ENCODE measurements at regions not wholly inside any gene's neighbourhood (a gene's known extent, or its start where the extent isn't known, plus 50 kb on each side); places are given as distances from the start of the nearest gene placed in this dataset.

DNA sequence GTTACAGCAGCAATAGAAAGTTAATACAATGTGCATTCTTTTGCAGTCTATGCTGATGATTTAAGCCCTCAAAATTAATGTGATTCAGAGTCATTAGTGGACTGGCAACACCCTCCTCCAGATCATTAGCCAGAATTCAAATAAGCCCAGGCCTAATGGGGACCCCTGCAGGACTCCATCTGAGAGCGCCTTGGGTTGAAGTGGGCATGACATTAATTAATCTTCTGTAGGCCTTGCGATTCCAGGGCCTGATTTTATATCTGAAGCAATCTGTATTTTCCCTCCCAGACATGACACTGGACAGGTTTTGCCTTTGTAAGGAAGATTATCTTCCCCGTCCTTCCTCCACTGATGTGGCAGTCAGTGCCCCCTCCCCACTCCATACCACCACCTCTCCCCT is 442.9 kb downstream of the FOXO1 start:
- H3K27ac ChIP-seq (ENCODE audit: control insufficient read depth, insufficient read depth): no peak overlapping the region
- in situ Hi-C loops (cut with MboI): no loop called here
- H2AFZ ChIP-seq (ENCODE audit: control insufficient read depth, low read depth, low read length): no peak overlapping the region
- no peaks in the 10 kb centered on the region for H3K79me2 ChIP-seq (ENCODE audit: control insufficient read depth, insufficient read depth, low read length)
- H3K4me3 ChIP-seq: no peak overlapping the region
- RAD21 ChIA-PET (ENCODE audit: unreplicated experiment): no interaction called here
- SMC1A ChIA-PET (ENCODE audit: uncharacterized antibody, unreplicated experiment): no interaction called here
- FAIRE-seq (no peak), DNase-seq (ENCODE audit: low read depth, low spot score) (no peak), ATAC-seq (no peak)
- CTCF ChIA-PET: no interaction called here
- H3K27me3 ChIP-seq (replicated peaks in 1 of 2; ENCODE audit: control insufficient read depth in 2 of 2, insufficient read depth in 2 of 2, low read length in 1 of 2): no peaks in the 10 kb centered on the region
- H3K4me1 ChIP-seq (ENCODE audit: control insufficient read depth, insufficient read depth, low read length): no peaks in the 10 kb centered on the region
- no peaks in the 10 kb centered on the region for H3K36me3 ChIP-seq (ENCODE audit: control insufficient read depth in 2 of 2, insufficient read depth in 2 of 2, low read length in 1 of 2)
- no peaks in the 10 kb centered on the region for H3K9me3 ChIP-seq (replicated peaks; ENCODE audit: control insufficient read depth, insufficient read depth, low read length)
- 39% methylated on average over 3 of the region's 3 CpGs for WGBS (ENCODE audit: insufficient coverage, insufficient replicate concordance, low lambda C conversion rate, missing lambda C conversion rate)
- H4K20me1 ChIP-seq (ENCODE audit: control insufficient read depth, insufficient read depth): no peaks in the 10 kb centered on the region
- no peak for TF ChIP-seq MEF2A (IDR thresholded peaks at IDR 0.05; ENCODE audit: insufficient read depth, low read depth, low read length)
- no peak for TF ChIP-seq ATF7 (IDR thresholded peaks at IDR 0.05; ENCODE audit: low read depth)
- no peak for TF ChIP-seq JUNB (IDR thresholded peaks at IDR 0.05)
- intact Hi-C loops (cut with micrococcal nuclease; ENCODE audit: unreplicated experiment): no loop called here
- H3K9ac ChIP-seq (ENCODE audit: control insufficient read depth, insufficient read depth, low read length): no peak overlapping the region
- H3K4me2 ChIP-seq (ENCODE audit: control insufficient read depth, insufficient read depth): no peak overlapping the region
- POLR2A ChIA-PET: no interaction called here
- BruUV-seq (replicated peaks): no TSS peak

GRCh38 chr13:40228496-40228895 is 437.9 kb downstream of the FOXO1 start:
- FAIRE-seq: no peak
- in situ Hi-C loops (cut with MboI): no loop called here
- H3K4me1 ChIP-seq (ENCODE audit: control insufficient read depth, insufficient read depth, low read length): no peaks in the 10 kb centered on the region

More at GRCh38 chr13:40228496-40228895, 437.9 kb downstream of the FOXO1 start:
- ChIA-PET SMC1A (ENCODE audit: uncharacterized antibody, unreplicated experiment) (no interaction called here), RAD21 (ENCODE audit: unreplicated experiment) (no interaction called here), POLR2A (no interaction called here), CTCF (no interaction called here)
- Histone ChIP-seq H3K4me3 (no peak overlapping the region), H3K27me3 (replicated peaks in 1 of 2; ENCODE audit: control insufficient read depth in 2 of 2, insufficient read depth in 2 of 2, low read length in 1 of 2) (peaks cover 0 to 3% of the 10 kb centered on the region in 2 experiments; a peak in 1 of 4 replicates), H3K9me3 (replicated peaks; ENCODE audit: control insufficient read depth, insufficient read depth, low read length) (no peaks in the 10 kb centered on the region), H3K4me2 (ENCODE audit: control insufficient read depth, insufficient read depth) (no peak overlapping the region), H3K9ac (ENCODE audit: control insufficient read depth, insufficient read depth, low read length) (no peak overlapping the region), H3K27ac (ENCODE audit: control insufficient read depth, insufficient read depth) (no peak overlapping the region), H3K79me2 (ENCODE audit: control insufficient read depth, insufficient read depth, low read length) (no peaks in the 10 kb centered on the region), H4K20me1 (ENCODE audit: control insufficient read depth, insufficient read depth) (no peaks in the 10 kb centered on the region), H3K36me3 (ENCODE audit: control insufficient read depth in 2 of 2, insufficient read depth in 2 of 2, low read length in 1 of 2) (no peaks in the 10 kb centered on the region), H2AFZ (ENCODE audit: control insufficient read depth, low read depth, low read length) (no peak overlapping the region)
- DNase-seq (ENCODE audit: low read depth, low spot score) (no peak), ATAC-seq (no peak)
- intact Hi-C loops (cut with micrococcal nuclease; ENCODE audit: unreplicated experiment): no loop called here
- WGBS (ENCODE audit: insufficient coverage, insufficient replicate concordance, low lambda C conversion rate, missing lambda C conversion rate): 63% methylated on average over 4 of the region's 4 CpGs
- no peak for TF ChIP-seq ZSCAN29 (IDR thresholded peaks at IDR 0.05)
- no peak for TF ChIP-seq NFYA (IDR thresholded peaks at IDR 0.05; ENCODE audit: borderline replicate concordance, low read depth, low read length)
- no peak for TF ChIP-seq RAD51 (IDR thresholded peaks at IDR 0.05)
- TF ChIP-seq MYB (IDR thresholded peaks at IDR 0.05; ENCODE audit: borderline replicate concordance, low read depth, low read length): no peak
- no peak for TF ChIP-seq TCF3 (IDR thresholded peaks at IDR 0.05; ENCODE audit: borderline replicate concordance, insufficient read depth, low read depth, low read length)
- no peak for TF ChIP-seq TBL1XR1 (IDR thresholded peaks at IDR 0.05; ENCODE audit: low read depth, low read length)
- TF ChIP-seq, protein P1, sequence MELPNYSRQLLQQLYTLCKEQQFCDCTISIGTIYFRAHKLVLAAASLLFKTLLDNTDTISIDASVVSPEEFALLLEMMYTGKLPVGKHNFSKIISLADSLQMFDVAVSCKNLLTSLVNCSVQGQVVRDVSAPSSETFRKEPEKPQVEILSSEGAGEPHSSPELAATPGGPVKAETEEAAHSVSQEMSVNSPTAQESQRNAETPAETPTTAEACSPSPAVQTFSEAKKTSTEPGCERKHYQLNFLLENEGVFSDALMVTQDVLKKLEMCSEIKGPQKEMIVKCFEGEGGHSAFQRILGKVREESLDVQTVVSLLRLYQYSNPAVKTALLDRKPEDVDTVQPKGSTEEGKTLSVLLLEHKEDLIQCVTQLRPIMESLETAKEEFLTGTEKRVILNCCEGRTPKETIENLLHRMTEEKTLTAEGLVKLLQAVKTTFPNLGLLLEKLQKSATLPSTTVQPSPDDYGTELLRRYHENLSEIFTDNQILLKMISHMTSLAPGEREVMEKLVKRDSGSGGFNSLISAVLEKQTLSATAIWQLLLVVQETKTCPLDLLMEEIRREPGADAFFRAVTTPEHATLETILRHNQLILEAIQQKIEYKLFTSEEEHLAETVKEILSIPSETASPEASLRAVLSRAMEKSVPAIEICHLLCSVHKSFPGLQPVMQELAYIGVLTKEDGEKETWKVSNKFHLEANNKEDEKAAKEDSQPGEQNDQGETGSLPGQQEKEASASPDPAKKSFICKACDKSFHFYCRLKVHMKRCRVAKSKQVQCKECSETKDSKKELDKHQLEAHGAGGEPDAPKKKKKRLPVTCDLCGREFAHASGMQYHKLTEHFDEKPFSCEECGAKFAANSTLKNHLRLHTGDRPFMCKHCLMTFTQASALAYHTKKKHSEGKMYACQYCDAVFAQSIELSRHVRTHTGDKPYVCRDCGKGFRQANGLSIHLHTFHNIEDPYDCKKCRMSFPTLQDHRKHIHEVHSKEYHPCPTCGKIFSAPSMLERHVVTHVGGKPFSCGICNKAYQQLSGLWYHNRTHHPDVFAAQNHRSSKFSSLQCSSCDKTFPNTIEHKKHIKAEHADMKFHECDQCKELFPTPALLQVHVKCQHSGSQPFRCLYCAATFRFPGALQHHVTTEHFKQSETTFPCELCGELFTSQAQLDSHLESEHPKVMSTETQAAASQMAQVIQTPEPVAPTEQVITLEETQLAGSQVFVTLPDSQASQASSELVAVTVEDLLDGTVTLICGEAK (IDR thresholded peaks at IDR 0.05; ENCODE audit: borderline replicate concordance): no peak
- TF ChIP-seq CEBPZ (IDR thresholded peaks at IDR 0.05; ENCODE audit: low read depth, low read length): no peak
- no peak for TF ChIP-seq TAF1 (IDR thresholded peaks at IDR 0.05; ENCODE audit: borderline replicate concordance, low read depth, low read length)
- no TSS peak for BruUV-seq (replicated peaks)
